HG02798 (cell line): ENCODE measurements at regions not wholly inside any gene's neighbourhood (a gene's known extent, or its start where the extent isn't known, plus 50 kb on each side); places are given as distances from the start of the nearest gene placed in this dataset.
A peak's percentile ranks its signal among the peaks of the same experiment; 100 is the strongest.
"Not testable (repeated sequence)": the region's sequence is repeated elsewhere in the genome, so short reads cannot be mapped to it uniquely, and the experiment has no call there.

Source experiments
- ATAC-seq: cut with Tn5 transposase; IDR thresholded peaks from one replicate; pipeline ENCODE4 v1.9.1; 2021; ENCODE audit warnings: mild to moderate bottlenecking; ENCODE audit not compliant: unreplicated experiment, poor library complexity

DNA sequence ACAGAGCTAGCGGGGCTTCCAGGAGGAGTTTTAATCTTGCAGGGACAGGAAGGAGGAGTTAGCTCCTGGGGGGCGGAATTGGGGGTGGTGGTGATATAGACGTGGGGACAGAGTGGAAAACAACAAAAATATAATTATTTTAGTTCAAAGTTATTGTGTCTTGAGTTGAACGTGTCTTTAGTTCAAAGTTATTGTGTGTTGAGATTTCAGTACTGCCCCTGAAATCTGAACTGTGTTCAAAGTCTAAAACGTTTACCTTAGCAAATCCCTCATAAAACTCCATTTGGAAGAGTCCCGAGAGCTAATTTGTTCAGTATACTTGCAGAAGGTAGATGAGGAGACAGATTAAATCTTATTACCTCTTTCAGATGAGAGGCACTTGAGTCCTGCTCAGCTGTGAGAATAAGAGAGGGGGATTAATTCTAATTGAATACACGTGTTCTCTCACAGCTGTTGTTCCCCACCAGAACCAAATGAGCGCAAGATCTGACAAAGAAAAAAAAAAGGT lies 132.4 kb upstream of the ALDH3B2 start:
- ATAC-seq, result not testable (repeated sequence)

DNA sequence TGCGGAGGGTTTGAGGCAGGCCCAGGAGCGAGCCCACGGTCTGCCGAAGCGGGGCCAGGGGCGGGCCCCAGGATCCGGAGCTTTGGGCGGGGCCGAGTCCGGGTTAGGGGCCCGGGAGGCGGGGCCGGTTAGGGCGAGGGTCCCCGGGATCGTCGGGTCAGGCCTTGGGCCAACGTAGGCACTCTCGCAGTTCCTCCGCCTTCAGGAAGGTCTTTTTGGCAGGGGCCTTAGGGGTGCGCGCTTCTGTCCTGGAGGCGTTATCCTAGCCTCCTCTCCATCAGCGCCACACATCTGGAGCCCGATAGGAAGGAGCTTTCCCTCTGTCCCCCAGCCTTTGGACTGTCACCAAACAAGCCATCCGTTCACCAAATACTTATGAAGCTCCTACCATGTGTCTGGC lies 131.8 kb upstream of the ALDH3B2 start:
- not testable (repeated sequence) for ATAC-seq

DNA sequence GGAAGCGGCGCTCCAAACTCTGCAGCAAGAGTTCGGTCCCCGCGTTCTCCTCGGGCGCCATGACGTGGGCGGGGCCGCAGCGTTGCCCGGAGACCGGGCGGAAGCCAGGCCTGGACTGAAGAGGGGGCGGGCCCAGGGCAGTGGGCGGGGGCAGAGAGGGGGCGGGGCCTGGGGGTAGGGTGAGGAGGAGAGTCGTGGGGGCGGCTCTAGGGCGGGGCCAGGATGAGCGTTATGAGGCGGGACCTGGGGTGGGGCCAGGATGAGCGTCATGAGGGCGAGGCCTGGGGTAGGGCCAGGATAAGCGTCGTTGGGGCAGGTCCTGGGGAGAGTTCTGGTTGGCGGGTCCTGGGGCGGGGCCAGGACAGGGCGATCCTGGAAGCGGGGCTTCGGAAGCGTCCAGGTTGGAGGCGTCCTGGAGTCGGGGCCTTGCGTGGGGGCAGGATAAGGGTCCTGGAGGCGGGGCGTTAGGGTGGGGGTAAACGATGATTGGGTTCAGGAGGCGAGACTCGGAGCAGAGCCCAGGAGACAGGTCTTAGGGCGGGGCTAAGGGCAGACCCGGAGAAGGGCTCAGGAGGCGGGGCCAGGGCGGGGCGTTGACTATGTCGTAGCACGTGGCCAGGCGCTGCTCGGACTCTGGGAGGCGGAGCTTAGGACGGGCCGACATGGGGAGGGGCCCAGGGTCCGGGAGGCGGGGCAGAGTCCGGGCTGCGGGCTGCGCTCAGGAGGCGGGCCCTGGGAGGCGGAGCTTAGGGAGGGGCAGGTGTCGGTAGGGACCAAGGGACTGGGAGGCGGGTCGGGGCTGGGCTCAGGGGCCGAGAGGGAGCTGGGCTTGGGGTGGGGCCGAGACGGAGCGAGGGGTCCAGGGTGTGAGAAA lies 131.1 kb upstream of the ALDH3B2 start:
- peak; percentile 95 for ATAC-seq

DNA sequence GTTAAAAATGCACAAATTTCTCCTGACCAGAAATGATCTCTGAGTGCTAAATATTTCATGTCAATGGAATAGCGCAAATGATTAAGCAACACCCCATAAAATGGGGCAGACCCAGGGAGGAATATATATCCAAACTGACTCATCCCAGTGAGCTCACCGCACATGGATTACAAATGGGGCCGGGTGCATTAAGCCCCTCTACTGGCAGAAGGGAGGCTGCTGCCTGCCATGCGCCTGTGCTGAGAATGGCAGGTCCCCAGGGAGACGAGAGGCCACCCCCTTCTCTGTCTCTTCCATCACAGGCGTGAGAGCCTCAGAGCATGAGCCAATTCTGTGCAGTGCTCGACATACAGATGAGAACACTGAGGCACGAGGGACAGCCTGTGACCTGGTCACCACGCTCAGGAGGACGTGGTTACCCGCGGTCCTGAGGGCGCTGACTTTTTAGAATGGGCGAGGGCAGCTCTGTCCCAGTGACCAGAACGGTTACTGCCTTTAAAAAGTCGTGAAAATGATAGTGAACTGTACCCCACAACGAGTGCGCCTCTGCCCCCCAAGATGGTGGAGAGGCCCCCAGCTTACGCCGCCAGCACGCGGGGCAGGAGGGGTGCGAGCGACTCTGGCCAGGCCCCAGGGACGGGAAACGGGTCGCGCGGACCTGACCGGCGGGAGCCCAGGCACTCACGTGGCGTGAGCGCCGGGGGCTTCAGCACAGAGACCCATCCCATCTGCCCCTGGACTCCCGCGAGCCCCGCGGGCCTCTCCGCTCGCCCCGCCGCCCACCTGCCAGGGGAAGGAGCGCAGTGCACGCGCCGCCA lies 130.2 kb upstream of the ALDH3B2 start:
- ATAC-seq, result peak; percentile 6

DNA sequence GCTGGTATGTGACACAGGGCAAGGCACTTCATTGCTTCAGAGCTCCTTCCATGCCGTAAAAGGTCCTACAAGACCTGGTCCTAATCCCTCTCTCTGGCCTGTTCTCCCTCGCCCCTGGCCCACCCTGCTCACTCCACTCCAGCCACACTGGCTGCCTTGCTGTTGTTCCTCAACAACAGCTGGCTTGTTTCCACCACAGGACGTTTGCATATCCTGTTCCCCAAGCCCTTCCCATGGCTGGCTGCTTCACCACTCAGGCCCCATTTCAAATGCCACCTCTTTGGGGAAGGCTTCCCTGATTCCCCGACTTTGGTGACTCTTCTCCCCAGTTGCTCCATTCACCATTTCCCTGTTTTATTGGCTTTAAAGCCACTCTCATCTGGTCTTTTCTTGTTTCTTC lies 129.1 kb upstream of the ALDH3B2 start:
- not testable (repeated sequence) for ATAC-seq

DNA sequence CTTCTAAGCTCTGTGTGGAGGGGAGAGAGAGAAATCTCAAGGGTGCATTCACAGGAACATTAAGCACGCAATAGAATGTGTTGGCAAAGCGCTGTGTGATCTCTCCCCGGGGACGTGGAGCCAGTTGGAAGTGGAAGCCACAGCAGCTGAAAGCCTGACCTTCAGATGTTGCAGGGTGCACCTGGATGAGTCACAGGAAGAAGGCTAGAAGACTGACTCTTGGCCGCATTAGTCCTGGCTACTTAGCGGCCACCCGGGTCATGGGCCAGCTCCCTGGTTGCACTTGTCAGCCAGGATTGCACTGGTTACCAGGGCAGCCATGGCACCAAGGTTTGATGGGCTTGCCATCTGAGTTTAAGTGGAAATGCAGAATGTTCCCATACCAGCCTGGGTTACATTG lies 128.6 kb upstream of the ALDH3B2 start:
- ATAC-seq, result not testable (repeated sequence)

DNA sequence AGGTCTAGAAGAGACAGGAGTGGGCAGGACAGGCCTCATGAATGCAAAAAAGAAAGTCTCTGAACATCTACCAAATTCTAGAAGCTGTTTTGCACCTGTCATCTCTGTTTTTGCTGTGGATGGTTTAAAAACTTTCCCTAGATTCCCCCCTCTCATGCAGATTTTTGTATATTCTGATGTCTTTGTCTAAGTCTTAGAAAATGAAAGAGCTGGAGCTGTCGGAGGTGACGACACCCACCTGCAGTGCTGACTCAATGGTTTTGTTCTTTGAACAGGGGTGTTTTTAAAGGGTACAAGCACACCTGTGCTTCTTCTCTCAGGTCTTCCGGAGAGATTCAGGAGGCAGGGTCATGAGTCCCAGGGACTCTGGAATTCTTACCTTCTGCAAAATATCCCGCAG lies 128.2 kb upstream of the ALDH3B2 start:
- not testable (repeated sequence) for ATAC-seq

DNA sequence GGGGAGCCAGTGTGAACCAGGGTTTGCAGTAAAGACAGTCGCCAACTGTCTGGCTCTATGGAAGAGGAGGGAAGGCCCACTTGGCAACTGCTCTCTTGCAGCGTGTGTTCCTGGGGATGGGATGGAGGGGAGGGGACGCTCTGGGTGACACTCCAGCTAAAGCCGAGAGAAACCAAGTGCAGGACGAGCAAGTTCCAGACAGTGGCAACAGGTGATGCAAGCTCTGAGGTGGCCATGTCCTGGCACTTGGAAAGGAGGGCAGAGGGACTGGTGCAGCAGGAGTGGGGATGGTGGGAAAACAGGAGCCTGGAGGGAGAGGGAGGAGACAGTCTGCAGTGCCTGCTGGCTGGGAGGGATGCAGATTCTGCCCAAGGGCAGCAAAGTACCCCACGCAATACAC lies 127.0 kb upstream of the ALDH3B2 start:
- not testable (repeated sequence) for ATAC-seq

DNA sequence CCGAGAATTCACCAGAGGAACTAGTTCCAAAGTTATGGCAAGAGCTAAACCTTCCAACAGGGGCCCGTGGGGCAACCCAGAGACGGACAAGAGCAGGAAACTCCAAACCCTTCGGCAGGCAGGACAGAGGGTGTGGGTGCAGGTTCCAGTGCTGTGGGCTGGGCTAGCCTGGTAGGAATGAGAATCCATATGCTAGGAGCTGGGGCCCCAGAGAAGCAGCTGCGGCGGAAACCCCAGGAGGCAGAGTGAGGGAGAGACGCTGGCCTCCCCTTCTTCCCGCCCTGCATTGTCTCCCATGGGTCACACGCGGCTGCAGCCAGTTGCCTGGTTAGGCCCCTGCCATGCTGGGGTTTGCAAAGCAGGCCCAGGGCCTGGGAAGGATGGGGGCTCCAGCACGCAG lies 126.2 kb upstream of the ALDH3B2 start:
- not testable (repeated sequence) for ATAC-seq

DNA sequence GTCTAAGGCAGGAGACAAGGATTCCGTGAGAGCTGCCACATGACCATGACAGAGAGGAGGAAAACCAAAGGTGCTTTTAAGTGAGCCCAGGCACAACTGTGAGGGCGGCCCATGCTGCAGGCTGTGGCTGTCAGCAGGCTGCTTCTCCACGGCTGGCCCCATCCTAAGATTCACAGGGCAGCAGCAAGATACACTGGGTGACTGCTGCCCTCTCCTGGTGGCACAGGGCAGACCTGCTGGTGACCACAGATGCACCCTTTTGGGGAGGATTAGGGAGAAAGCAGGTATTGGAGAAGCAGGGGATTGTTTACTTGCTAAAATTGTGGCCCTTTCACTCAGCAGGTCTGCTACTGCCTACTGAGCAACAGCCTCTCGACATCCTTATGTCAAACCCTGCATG lies 125.4 kb upstream of the ALDH3B2 start:
- not testable (repeated sequence) for ATAC-seq

DNA sequence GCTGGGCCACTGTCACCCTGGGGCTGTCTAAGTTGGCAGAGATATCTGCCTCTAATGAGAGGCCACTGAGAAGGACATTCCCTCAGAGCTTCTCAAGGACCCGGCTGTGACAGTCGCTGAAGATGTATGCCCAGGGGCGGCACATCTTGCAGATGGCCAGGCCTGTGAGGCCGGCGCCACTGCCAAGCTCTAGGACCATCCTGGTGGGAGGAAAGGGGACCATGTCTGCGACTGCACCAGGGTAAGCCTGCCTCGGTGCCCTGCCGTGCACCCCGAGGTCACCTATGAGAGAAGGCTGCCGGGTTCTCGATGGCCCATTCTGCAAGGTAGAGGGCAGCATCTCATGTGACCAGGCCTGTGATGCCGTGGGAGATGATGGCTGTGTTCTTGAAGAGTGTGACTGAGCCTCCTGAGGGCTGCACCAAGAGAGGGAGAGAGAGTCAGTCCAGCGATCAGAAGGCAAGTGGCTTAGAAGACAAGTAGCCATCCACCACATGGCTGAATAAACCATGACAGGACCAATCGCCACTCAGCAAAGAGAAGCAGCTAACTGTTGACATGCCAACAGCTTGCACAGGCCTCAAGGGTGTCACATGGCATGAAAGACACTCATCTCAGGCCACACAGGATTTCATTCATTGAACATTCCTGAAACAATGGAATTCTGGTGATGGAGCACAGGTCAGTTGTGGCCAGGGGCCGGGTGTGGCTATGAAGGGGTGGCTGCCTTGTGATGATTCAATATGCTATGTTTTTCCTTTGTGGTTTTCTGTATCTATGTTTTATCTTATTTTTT lies 123.5 kb upstream of the ALDH3B2 start:
- ATAC-seq, result not testable (repeated sequence)

DNA sequence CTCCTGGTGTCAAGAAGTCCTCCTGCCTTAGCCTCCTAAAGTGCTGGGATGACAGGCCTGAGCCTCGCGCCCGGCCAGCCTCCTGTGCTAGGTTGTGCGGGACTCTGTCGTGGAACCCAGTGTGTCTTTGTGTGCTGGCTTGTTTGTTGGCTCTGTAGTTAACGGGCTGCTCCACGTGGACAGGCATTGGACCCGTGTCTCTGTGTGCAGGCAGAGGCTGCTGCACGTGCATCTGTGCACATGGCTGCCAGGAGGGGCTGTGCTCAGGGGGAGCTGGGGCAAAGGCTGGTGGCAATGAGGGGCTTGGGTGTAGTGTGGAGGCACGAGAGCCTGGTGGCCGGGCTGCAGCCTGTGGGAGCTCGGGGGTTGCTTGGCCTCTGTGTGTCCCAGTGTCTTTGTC lies 121.3 kb upstream of the ALDH3B2 start:
- ATAC-seq, result no peak

DNA sequence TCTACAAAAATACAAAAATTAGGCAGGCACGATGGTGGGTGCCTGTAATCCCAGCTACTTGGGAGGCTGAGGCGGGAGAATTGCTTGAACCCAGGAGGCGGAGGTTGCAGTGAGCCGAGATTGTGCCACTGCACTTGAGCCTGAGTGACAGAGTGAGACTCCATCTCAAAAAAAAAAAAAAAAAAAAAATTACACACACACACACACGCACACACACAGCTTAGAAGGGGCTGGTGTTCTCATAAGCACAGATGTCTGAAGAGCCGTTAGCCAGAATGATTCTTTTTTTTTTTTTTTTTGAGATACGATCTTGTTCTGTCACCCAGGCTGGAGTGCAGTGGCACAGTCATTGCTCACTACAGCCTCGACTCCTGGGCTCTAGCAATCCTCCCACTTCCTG lies 119.3 kb upstream of the ALDH3B2 start:
- not testable (repeated sequence) for ATAC-seq

DNA sequence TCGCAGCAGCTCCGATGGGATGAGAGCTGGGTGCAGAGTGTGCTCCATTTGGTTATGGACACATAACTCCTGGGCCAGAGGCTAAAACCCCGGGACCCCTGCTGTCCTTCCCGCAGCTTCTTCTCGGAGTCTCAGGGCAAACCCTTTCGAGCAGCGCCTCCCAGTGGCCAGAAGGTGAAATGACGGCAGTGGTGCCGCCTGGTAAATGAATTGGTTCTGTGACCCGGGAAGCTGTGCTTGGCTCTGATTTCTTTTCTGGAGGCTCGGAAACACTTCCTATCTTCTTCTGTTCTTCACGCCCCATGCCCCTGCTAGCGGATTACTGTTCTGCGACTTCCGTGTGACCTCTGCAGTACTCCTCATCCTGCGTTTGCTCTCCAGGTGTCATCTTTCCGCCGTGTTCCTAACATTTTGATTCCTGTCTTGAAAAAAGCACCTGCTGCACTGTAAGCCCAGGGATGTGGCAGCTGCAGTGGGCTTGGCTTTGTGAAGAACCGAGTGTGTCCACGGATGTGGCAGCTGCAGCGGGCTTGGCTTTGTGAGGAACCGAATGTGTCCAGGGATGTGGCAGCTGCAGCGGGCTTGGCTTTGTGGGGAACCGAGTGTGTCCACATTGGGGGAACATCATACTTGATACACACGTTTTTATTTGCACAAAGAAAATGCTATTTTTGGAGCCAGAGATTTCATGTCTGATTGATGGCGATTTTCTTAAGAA lies 118.0 kb upstream of the ALDH3B2 start:
- not testable (repeated sequence) for ATAC-seq

DNA sequence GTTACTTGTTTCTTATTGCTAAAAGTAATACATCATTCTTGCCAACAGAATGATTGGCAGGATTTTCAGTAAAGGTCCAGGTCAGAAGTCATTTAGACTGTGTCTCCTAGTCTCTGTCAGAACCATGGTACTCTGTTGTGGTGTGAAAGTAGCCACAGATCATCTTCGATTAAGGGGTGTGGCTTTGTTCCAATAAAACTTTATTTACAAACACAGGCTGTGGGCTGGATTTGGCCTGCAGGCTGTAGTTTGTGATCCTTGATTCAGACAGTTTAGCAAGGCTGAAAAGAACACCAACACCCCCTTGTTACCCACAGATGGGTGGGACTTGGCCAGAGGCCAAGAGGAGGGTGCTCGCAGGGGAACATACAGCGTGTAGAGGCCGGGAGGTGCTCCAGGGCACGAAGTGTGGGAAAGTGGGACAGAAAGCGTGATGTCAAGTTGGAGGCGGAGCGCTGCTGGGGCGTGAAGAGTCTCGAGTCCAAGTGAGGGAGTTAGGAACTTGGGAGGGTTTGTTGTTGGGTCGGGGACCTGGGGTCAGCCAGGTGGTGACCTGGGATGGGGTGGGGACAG lies 117.3 kb upstream of the ALDH3B2 start:
- ATAC-seq, result not testable (repeated sequence)

DNA sequence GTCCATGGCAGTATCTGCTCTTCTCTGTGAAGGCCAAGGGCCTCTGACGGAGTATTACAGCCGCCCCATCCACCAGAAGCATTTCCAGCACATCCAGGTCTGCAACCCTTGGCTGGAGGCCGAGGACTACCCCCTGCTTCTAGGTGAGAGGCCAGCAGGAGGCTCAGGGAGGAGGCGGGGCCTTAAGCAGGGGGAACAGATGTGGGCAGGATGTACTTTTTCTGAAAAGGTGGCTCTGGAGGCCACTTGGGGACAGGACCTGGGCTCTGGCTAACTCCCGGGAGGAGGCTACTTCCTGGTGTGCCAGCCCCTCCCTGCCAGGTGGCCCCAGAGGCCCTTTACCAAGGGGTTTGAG lies 113.9 kb upstream of the ALDH3B2 start:
- not testable (repeated sequence) for ATAC-seq

DNA sequence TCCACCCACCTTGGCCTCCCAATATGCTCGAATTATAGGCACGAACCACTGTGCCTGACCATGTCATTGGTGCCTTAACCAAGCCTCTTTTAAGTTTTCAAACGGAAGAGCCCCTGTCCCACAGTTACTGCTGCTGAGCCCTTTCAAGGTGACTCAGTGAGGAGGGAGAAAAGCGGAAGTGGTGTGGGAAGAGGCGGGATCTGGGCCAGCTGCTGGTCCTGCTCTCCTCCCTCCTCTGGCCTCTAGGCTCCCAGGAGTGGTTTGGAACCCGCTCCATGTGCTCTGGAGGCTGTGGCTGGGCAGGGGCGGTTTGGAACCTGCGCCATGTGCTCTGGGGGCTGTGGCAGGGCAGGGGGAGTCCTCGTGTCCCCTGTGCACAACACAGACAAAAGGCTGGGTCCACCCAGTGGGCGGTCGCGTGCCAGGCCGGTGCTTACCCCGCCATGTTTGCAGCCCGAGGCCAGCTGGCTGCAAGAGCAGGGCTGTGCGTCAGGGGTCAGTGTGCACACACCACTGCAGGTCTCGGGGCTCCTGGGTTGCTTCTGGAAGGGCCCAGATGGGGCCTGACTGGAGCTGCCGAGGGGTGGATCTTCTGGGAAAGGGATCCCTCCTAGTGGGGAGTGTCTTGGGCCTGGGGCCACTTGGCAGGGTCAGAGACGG lies 113.4 kb upstream of the ALDH3B2 start:
- not testable (repeated sequence) for ATAC-seq

DNA sequence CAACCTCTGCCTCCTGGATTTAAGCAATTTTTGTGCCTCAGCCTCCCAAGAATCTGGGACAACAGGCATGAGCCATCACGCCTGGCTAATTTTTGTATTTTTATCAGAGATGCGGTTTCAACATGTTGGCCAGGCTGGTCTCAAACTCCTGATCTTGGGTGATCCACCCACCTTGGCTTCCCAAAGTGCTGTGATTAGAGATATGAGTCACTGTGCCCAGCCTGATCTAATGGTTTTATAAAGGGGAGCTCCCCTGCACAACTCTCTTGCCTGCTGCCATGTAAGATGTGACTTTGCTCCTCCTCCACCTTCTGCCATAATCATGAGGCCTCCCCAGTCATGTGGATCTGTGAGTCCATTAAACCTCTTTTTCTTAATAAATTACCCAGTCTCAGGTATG lies 107.5 kb upstream of the ALDH3B2 start:
- not testable (repeated sequence) for ATAC-seq

DNA sequence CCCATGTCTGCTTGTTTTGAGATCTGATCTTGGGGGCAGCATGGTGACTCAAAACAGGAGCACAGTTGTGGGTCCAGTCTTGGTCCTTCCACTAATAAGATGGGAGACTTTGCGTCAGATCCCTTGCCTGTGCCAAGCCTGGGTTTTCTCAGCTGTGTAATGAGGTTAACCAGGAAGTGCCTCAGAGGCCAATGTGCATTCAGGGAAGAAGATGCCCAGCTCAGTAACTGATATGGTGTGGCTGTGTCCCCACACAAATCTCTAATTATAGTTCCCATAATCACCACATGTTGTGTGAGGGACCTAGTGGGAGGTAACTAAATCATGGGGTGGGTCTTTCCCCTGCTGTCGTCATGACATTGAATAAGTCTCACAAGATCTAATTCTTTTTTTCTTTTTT lies 107.1 kb upstream of the ALDH3B2 start:
- ATAC-seq, result not testable (repeated sequence)
